HCT116 (cell line): ENCODE measurements at regions not wholly inside any gene's neighbourhood (a gene's known extent, or its start where the extent isn't known, plus 50 kb on each side); places are given as distances from the start of the nearest gene placed in this dataset.

Experiments
- ATAC-seq: fragments of 200-7000 bp; cut with Tn5 transposase; 2 replicates; pipeline ENCODE4 v1.9.1; 2020; ENCODE audit warnings: mild to moderate bottlenecking, moderate library complexity
- BruUV-seq: library from RNA; stranded (reverse); fragments of 400-500 nt; replicated peaks from 2 replicates; lab custom pipeline; 2021; lab: Mats Ljungman, UMichigan
- CTCF ChIA-PET: fragments of 300-600 bp; sonication (Branson Sonifier 250); formaldehyde crosslinking; loops from one replicate; lab custom pipeline; 2021; ENCODE audit warnings: antibody characterized with exemption; lab: Charles Lee
- POLR2A ChIA-PET: fragments of 300-600, 350-600 bp; sonication (Branson Sonifier 250); formaldehyde crosslinking; loops from one replicate; lab custom pipeline; 2021; ENCODE audit warnings: antibody characterized with exemption; lab: Charles Lee
- RAD21 ChIA-PET, 2 experiments: fragments of 300-600 bp; sonication (Branson Sonifier 250); formaldehyde crosslinking; loops; one replicate each; lab custom pipeline; 2023; ENCODE audit warnings: low total read pairs in 2 of 2; ENCODE audit not compliant: uncharacterized antibody in 2 of 2, unreplicated experiment in 2 of 2, low non-redundant PET in 1 of 2; lab: Charles Lee
- DNase-seq: peaks from one replicate; pipeline ENCODE4 v3.0.0-alpha.2; 2010; ENCODE audit warnings: low read depth, low spot score
- H2AFZ ChIP-seq: fragments of 200-600 bp; shearing (Covaris generic), sonication (generic); 2 replicates; pipeline ENCODE4 v1.6.1; 2017; ENCODE audit warnings: low read depth, mixed run types, mixed read lengths, antibody characterized with exemption, low read length; ENCODE audit not compliant: poor library complexity, severe bottlenecking
- H3K27ac ChIP-seq: 2 replicates; pipeline ENCODE4 v1.5.1; 2012; ENCODE audit warnings: low read depth, low read length
- H3K27me3 ChIP-seq: fragments of 200-600 bp; sonication (generic); 2 replicates; pipeline ENCODE4 v1.6.1; 2016; ENCODE audit warnings: mixed run types, low read length, mixed read lengths; ENCODE audit not compliant: insufficient read depth
- H3K36me3 ChIP-seq, 2 experiments: fragments of 200-500 bp in 1 of 2; fragments of 200-600 bp in 1 of 2; sonication (Bioruptor generic) in 1 of 2; sonication (generic) in 1 of 2; 2 replicates each; pipeline versions ENCODE4 v1.5.1 to v1.6.1; 2014 to 2016; ENCODE audit warnings: low read length in 2 of 2, inconsistent platforms in 1 of 2, mixed read lengths in 1 of 2, mixed run types in 1 of 2; ENCODE audit not compliant: insufficient read depth in 2 of 2, control insufficient read depth in 1 of 2
- H3K4me1 ChIP-seq, 2 experiments: fragments of 200-600 bp in 1 of 2; sonication (generic) in 1 of 2; 2 replicates each; pipeline versions ENCODE4 v1.5.1 to v1.6.1; 2012 to 2017; ENCODE audit warnings: low read length in 2 of 2, inconsistent platforms in 1 of 2, mild to moderate bottlenecking in 1 of 2, mixed read lengths in 1 of 2, mixed run types in 1 of 2, moderate library complexity in 1 of 2; ENCODE audit not compliant: insufficient read depth in 2 of 2, control insufficient read depth in 1 of 2
- H3K4me2 ChIP-seq: fragments of 200-600 bp; sonication (generic); 2 replicates; pipeline ENCODE4 v1.6.1; 2017; ENCODE audit warnings: mixed run types, low read length, mixed read lengths
- H3K4me3 ChIP-seq, 2 experiments: fragments of 200-600 bp in 1 of 2; sonication (generic) in 1 of 2; replicated peaks in 1 of 2; 2 replicates each; pipeline ENCODE4 v1.5.1; 2011 to 2016; ENCODE audit warnings: low read length in 2 of 2, control low read depth in 1 of 2, low read depth in 1 of 2, mild to moderate bottlenecking in 1 of 2, mixed read lengths in 1 of 2, mixed run types in 1 of 2
- H3K79me2 ChIP-seq: fragments of 200-600 bp; sonication (generic); 2 replicates; pipeline ENCODE4 v1.6.1; 2017; ENCODE audit warnings: mild to moderate bottlenecking, mixed run types, low read length, moderate library complexity, mixed read lengths; ENCODE audit not compliant: insufficient read depth
- H3K9ac ChIP-seq: fragments of 200-600 bp; sonication (generic); 2 replicates; pipeline ENCODE4 v1.6.1; 2016; ENCODE audit warnings: low read length, mixed read lengths
- H3K9me2 ChIP-seq: fragments of 200-600 bp; sonication (generic), shearing (Covaris generic); 2 replicates; pipeline ENCODE4 v1.6.1; 2017; ENCODE audit warnings: mixed run types, mild to moderate bottlenecking, moderate library complexity; ENCODE audit not compliant: insufficient read depth
- H3K9me3 ChIP-seq, 2 experiments: fragments of 200-500 bp in 1 of 2; fragments of 200-600 bp in 1 of 2; sonication (Bioruptor generic) in 1 of 2; sonication (generic) in 1 of 2; 2 replicates each; pipeline ENCODE4 v1.6.1; 2014 to 2017; ENCODE audit warnings: low read length in 2 of 2, mixed read lengths in 2 of 2, inconsistent platforms in 1 of 2, low read depth in 1 of 2, mild to moderate bottlenecking in 1 of 2, mixed run types in 1 of 2, moderate library complexity in 1 of 2; ENCODE audit not compliant: control insufficient read depth in 1 of 2, insufficient read depth in 1 of 2
- H4K20me1 ChIP-seq: fragments of 200-600 bp; sonication (generic), shearing (Covaris generic); 2 replicates; pipeline ENCODE4 v1.6.1; 2017; ENCODE audit warnings: mixed run types, mild to moderate bottlenecking, moderate library complexity; ENCODE audit not compliant: insufficient read depth
- CBX3 ChIP-seq: IDR thresholded peaks from 2 replicates; pipeline ENCODE4 v1.6.1; 2012; ENCODE audit warnings: low read depth
- EGR1 ChIP-seq: IDR thresholded peaks from 2 replicates; pipeline ENCODE4 v1.6.1; 2012; ENCODE audit warnings: low read depth
- ELF1 ChIP-seq: IDR thresholded peaks from 2 replicates; pipeline ENCODE4 v1.6.1; 2012; ENCODE audit warnings: low read depth, borderline replicate concordance
- FOSL1 ChIP-seq: IDR thresholded peaks from 2 replicates; pipeline ENCODE4 v1.6.1; 2012; ENCODE audit warnings: low read depth
- POLR2AphosphoS5 ChIP-seq: IDR thresholded peaks from 2 replicates; pipeline ENCODE4 v1.6.1; 2011; ENCODE audit warnings: mild to moderate bottlenecking, low read depth, low read length, moderate library complexity
- RAD21 ChIP-seq: IDR thresholded peaks from 2 replicates; pipeline ENCODE4 v1.6.1; 2012; ENCODE audit warnings: low read depth, mild to moderate bottlenecking
- SIN3A ChIP-seq: IDR thresholded peaks from 2 replicates; pipeline ENCODE4 v1.6.1; 2012; ENCODE audit warnings: low read depth
- SP1 ChIP-seq: IDR thresholded peaks from 2 replicates; pipeline ENCODE4 v1.6.1; 2012; ENCODE audit warnings: low read depth
- TCF7L2 ChIP-seq: IDR thresholded peaks from 2 replicates; pipeline ENCODE4 v1.7.0; 2011; ENCODE audit warnings: borderline replicate concordance, inconsistent platforms; ENCODE audit not compliant: insufficient read depth, insufficient read length; ENCODE audit errors: extremely low read depth
- ZFX ChIP-seq: fragments of 450-650 bp; IDR thresholded peaks from 2 replicates; pipeline ENCODE4 v1.6.1; 2017
- ZNF274 ChIP-seq: fragments of 200-500 bp; sonication (Bioruptor generic); IDR thresholded peaks from 2 replicates; pipeline ENCODE4 v1.6.1; 2014; ENCODE audit warnings: mild to moderate bottlenecking, low read depth, low read length, inconsistent platforms
- intact Hi-C: fragments of 100-400 bp; cut with micrococcal nuclease; formaldehyde crosslinking; loops from 2 replicates; pipeline ENCODE4 v1.10.0; 2022
- TF ChIP-seq, protein P1 (sequence below): IDR thresholded peaks from 2 replicates; pipeline ENCODE4 v1.6.1; 2011; ENCODE audit warnings: mild to moderate bottlenecking, low read length, moderate library complexity; ENCODE audit not compliant: insufficient replicate concordance; ENCODE audit errors: extremely low read depth
- TF ChIP-seq, protein P2 (sequence below): IDR thresholded peaks from 2 replicates; pipeline ENCODE4 v1.6.1; 2012
- TF ChIP-seq, protein P3 (sequence below): IDR thresholded peaks from 2 replicates; pipeline ENCODE4 v1.6.1; 2012; ENCODE audit warnings: low read depth
- TF ChIP-seq, protein P4 (sequence below): IDR thresholded peaks from 2 replicates; pipeline ENCODE4 v1.6.1; 2012

DNA sequence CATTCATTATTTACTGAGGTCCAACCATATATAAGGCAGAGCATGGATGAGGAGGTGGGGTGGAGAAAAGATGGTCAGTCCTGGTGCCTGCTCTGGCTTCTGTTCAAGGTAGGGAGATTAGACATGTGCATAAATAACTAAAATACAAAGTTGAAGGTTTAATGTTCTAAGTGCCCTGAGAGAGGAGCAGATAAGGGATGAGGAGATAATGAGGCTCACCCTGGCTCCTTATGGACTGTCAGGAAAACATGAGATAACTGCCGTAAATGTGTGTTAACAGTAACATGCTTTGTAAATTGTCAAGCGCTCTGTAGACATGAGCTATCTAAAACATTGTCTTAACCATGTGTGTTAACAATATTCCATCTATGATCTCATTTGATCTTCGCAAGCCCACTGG lies 474.6 kb upstream of the USP24 start (continued):
- TF ChIP-seq, protein P1, sequence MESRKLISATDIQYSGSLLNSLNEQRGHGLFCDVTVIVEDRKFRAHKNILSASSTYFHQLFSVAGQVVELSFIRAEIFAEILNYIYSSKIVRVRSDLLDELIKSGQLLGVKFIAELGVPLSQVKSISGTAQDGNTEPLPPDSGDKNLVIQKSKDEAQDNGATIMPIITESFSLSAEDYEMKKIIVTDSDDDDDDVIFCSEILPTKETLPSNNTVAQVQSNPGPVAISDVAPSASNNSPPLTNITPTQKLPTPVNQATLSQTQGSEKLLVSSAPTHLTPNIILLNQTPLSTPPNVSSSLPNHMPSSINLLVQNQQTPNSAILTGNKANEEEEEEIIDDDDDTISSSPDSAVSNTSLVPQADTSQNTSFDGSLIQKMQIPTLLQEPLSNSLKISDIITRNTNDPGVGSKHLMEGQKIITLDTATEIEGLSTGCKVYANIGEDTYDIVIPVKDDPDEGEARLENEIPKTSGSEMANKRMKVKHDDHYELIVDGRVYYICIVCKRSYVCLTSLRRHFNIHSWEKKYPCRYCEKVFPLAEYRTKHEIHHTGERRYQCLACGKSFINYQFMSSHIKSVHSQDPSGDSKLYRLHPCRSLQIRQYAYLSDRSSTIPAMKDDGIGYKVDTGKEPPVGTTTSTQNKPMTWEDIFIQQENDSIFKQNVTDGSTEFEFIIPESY: no peak
- TF ChIP-seq FOSL1 (no peak), RAD21 (no peak)

DNA sequence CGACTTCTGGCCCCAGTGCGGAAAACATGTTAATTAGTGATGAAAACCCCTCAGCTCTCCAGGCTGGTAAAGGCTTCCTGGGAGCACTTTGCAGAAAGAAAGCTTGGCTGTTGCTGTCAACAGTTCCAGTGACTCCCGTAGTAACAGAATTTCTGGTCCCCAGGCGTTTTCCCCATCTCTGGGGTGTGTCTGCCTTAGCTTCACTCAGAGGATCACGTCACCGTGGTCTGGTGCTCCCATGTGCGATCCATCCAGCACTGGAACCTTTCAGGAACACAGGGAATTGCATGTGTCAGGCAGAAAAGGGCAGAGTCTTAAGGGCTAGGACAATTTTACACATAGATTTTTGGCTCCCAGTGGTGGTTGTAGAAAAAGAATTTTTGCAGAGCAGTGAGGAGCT lies 470.4 kb upstream of the USP24 start:
- CTCF ChIA-PET: no interaction called here
- no peak for DNase-seq
- no peaks in the 10 kb centered on the region for H3K9me2 ChIP-seq
- H3K4me1 ChIP-seq: no peaks in the 10 kb centered on the region
- no peak overlapping the region for H3K4me3 ChIP-seq
- no peaks in the 10 kb centered on the region for H3K79me2 ChIP-seq
- H2AFZ ChIP-seq: no peak overlapping the region
- intact Hi-C loops: no loop called here
- H3K9ac ChIP-seq: no peak overlapping the region
- H3K9me3 ChIP-seq: no peaks in the 10 kb centered on the region
- no peaks in the 10 kb centered on the region for H4K20me1 ChIP-seq
- no peak overlapping the region for H3K4me2 ChIP-seq
- H3K36me3 ChIP-seq: no peaks in the 10 kb centered on the region
- H3K27me3 ChIP-seq: no peaks in the 10 kb centered on the region
- no peak overlapping the region for H3K27ac ChIP-seq
- POLR2A ChIA-PET: no interaction called here
- TF ChIP-seq SIN3A: no peak
- TF ChIP-seq, protein P1: no peak
- TF ChIP-seq SP1: no peak
- no peak for TF ChIP-seq ELF1
- no peak for TF ChIP-seq ZNF274
- no peak for TF ChIP-seq CBX3
- TF ChIP-seq POLR2AphosphoS5: no peak
- TF ChIP-seq, protein P2, sequence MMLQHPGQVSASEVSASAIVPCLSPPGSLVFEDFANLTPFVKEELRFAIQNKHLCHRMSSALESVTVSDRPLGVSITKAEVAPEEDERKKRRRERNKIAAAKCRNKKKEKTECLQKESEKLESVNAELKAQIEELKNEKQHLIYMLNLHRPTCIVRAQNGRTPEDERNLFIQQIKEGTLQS: no peak
- no peak for TF ChIP-seq FOSL1
- TF ChIP-seq, protein P3, sequence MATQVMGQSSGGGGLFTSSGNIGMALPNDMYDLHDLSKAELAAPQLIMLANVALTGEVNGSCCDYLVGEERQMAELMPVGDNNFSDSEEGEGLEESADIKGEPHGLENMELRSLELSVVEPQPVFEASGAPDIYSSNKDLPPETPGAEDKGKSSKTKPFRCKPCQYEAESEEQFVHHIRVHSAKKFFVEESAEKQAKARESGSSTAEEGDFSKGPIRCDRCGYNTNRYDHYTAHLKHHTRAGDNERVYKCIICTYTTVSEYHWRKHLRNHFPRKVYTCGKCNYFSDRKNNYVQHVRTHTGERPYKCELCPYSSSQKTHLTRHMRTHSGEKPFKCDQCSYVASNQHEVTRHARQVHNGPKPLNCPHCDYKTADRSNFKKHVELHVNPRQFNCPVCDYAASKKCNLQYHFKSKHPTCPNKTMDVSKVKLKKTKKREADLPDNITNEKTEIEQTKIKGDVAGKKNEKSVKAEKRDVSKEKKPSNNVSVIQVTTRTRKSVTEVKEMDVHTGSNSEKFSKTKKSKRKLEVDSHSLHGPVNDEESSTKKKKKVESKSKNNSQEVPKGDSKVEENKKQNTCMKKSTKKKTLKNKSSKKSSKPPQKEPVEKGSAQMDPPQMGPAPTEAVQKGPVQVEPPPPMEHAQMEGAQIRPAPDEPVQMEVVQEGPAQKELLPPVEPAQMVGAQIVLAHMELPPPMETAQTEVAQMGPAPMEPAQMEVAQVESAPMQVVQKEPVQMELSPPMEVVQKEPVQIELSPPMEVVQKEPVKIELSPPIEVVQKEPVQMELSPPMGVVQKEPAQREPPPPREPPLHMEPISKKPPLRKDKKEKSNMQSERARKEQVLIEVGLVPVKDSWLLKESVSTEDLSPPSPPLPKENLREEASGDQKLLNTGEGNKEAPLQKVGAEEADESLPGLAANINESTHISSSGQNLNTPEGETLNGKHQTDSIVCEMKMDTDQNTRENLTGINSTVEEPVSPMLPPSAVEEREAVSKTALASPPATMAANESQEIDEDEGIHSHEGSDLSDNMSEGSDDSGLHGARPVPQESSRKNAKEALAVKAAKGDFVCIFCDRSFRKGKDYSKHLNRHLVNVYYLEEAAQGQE: no peak
- TF ChIP-seq TCF7L2: no peak
- no peak for TF ChIP-seq ZFX
- no peak for TF ChIP-seq EGR1
- TF ChIP-seq, protein P4, sequence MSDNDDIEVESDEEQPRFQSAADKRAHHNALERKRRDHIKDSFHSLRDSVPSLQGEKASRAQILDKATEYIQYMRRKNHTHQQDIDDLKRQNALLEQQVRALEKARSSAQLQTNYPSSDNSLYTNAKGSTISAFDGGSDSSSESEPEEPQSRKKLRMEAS: no peak
- no TSS peak for BruUV-seq
- RAD21 ChIA-PET: no interaction called here
- ATAC-seq: no peak
